ENCODE measurements at regions not wholly inside any gene's neighbourhood (a gene's known extent, or its start where the extent isn't known, plus 50 kb on each side); places are given as distances from the start of the nearest gene placed in this dataset.

GRCh38 chr6:165881806-165882205 lies 218.8 kb upstream of the PDE10A start:
- no peak for DNase-seq (ENCODE audit: low read depth)
- no peak for TF ChIP-seq CTCF (IDR thresholded peaks at IDR 0.05; ENCODE audit: control insufficient read depth, insufficient read depth, low read depth, low read length, missing control alignments)

GRCh38 chr6:165880686-165881085 lies 217.6 kb upstream of the PDE10A start:
- no peak for TF ChIP-seq CTCF (IDR thresholded peaks at IDR 0.05; ENCODE audit: control insufficient read depth, insufficient read depth, low read depth, low read length, missing control alignments)
- H3K4me3 ChIP-seq (ENCODE audit: control insufficient read depth, low read depth, low read length), result no peak overlapping the region
- no peak for DNase-seq (ENCODE audit: low read depth)

More at GRCh38 chr6:165881806-165882205, 218.8 kb upstream of the PDE10A start:
- H3K4me3 ChIP-seq (ENCODE audit: control insufficient read depth, low read depth, low read length), result no peak overlapping the region

GRCh38 chr6:165877773-165878172 lies 214.7 kb upstream of the PDE10A start:
- TF ChIP-seq CTCF (IDR thresholded peaks at IDR 0.05; ENCODE audit: control insufficient read depth, insufficient read depth, low read depth, low read length, missing control alignments), result no peak
- H3K4me3 ChIP-seq (ENCODE audit: control insufficient read depth, low read depth, low read length), result no peak overlapping the region
- no peak for DNase-seq (ENCODE audit: low read depth)

GRCh38 chr6:165877192-165877591 lies 214.2 kb upstream of the PDE10A start:
- no peak for DNase-seq (ENCODE audit: low read depth)
- TF ChIP-seq CTCF (IDR thresholded peaks at IDR 0.05; ENCODE audit: control insufficient read depth, insufficient read depth, low read depth, low read length, missing control alignments), result no peak
- no peak overlapping the region for H3K4me3 ChIP-seq (ENCODE audit: control insufficient read depth, low read depth, low read length)

GRCh38 chr6:165876588-165876987 lies 213.5 kb upstream of the PDE10A start:
- no peak overlapping the region for H3K4me3 ChIP-seq (ENCODE audit: control insufficient read depth, low read depth, low read length)
- TF ChIP-seq CTCF (IDR thresholded peaks at IDR 0.05; ENCODE audit: control insufficient read depth, insufficient read depth, low read depth, low read length, missing control alignments), result no peak
- DNase-seq (ENCODE audit: low read depth), result no peak

- H3K4me3 ChIP-seq (ENCODE audit: control insufficient read depth, low read depth, low read length), result no peak overlapping the region
- no peak for DNase-seq (ENCODE audit: low read depth)
- TF ChIP-seq CTCF (IDR thresholded peaks at IDR 0.05; ENCODE audit: control insufficient read depth, insufficient read depth, low read depth, low read length, missing control alignments), result no peak
Observed at GRCh38 chr6:165875946-165876345, 212.9 kb upstream of the PDE10A start.

GRCh38 chr6:165873976-165874375 lies 210.9 kb upstream of the PDE10A start:
- no peak overlapping the region for H3K4me3 ChIP-seq (ENCODE audit: control insufficient read depth, low read depth, low read length)
- DNase-seq (ENCODE audit: low read depth), result no peak
- no peak for TF ChIP-seq CTCF (IDR thresholded peaks at IDR 0.05; ENCODE audit: control insufficient read depth, insufficient read depth, low read depth, low read length, missing control alignments)

Measured in AG09309 (cell line).